ENCODE measurements at regions not wholly inside any gene's neighbourhood (a gene's known extent, or its start where the extent isn't known, plus 50 kb on each side); places are given as distances from the start of the nearest gene placed in this dataset.

- TF ChIP-seq CTCF (IDR thresholded peaks at IDR 0.05; ENCODE audit: insufficient read depth, low read length, poor library complexity, severe bottlenecking) = no peak
- TF ChIP-seq EZH2phosphoT487 (conservative IDR thresholded peaks at IDR 0.05; ENCODE audit: low read length) = no peak
Measured at GRCh38 chr2:83972128-83972527, 487.0 kb downstream of the SUCLG1 start.

All from SU-DHL-6 (cell line).